Ovary (tissue), 7 donors: ENCODE measurements at regions not wholly inside any gene's neighbourhood (a gene's known extent, or its start where the extent isn't known, plus 50 kb on each side); places are given as distances from the start of the nearest gene placed in this dataset.
"Not testable (repeated sequence)": the region's sequence is repeated elsewhere in the genome, so short reads cannot be mapped to it uniquely, and the experiment has no call there.

Source experiments
- DNase-seq, 5 donors: peaks; one replicate each; pipeline ENCODE4 v3.0.0-alpha.2; 2019 to 2020
- H3K27ac ChIP-seq, 2 donors: fragments of 200-600 bp; one replicate each; pipeline versions ENCODE4 v1.5.1 to v1.8.0; 2019 to 2022
- H3K27me3 ChIP-seq: fragments of 200-600 bp; one replicate; pipeline ENCODE4 v1.8.0; 2022
- H3K36me3 ChIP-seq: fragments of 200-600 bp; sonication (generic); one replicate; pipeline ENCODE4 v1.5.1; 2019
- H3K4me1 ChIP-seq: one replicate; pipeline ENCODE4 v1.8.1; 2013; ENCODE audit warnings: mild to moderate bottlenecking, moderate library complexity; ENCODE audit not compliant: insufficient read depth
- H3K4me3 ChIP-seq: fragments of 200-600 bp; sonication (generic); one replicate; pipeline ENCODE4 v1.5.1; 2017
- H3K9me3 ChIP-seq, 2 donors: fragments of 200-600 bp in 1 of 2; sonication (generic) in 1 of 2; one replicate each; pipeline versions ENCODE4 v1.5.1 to v1.8.1; 2013 to 2019; ENCODE audit warnings: mild to moderate bottlenecking in 1 of 2, moderate library complexity in 1 of 2
- CTCF ChIP-seq, 3 donors: fragments of 450-650 bp in 2 of 3; fragments of 200-600 bp in 1 of 3; IDR thresholded peaks; one replicate each; pipeline versions ENCODE4 v1.5.1 to v1.8.0; 2016 to 2022; ENCODE audit warnings: antibody characterized with exemption in 3 of 3, mild to moderate bottlenecking in 1 of 3
- EP300 ChIP-seq: sonication (generic); formaldehyde crosslinking; IDR thresholded peaks from one replicate; pipeline ENCODE4 v1.6.1; 2017; ENCODE audit warnings: antibody characterized with exemption
- POLR2A ChIP-seq: fragments of 450-650 bp; IDR thresholded peaks from one replicate; pipeline ENCODE4 v1.6.1; 2017; ENCODE audit warnings: antibody characterized with exemption, mild to moderate bottlenecking, moderate library complexity
- WGBS, 3 donors: extraction: QIAGEN DNeasy Blood & Tissue Kit in 1 of 3; methylation state at CpG; one replicate each; pipeline versions ENCODE4 v1.1.5 to v1.1.7; 2013 to 2017; 5-methylcytosine and 5-hydroxymethylcytosine counted together
- intact Hi-C, 4 donors: fragments of 100-400 bp; cut with DNase I; formaldehyde crosslinking; loops; one replicate each; pipeline versions ENCODE4 v1.11.0 to v1.15.1; 2022 to 2023
- donor health status: DM: no; HTN: no; CAD: no; lungs with moderate emphysema.
- donor health status: DM: no; HTN: no; CAD: no.
- donor health status: Bipolar disorder and iron deficiency.
- donor health status: DM: no; HTN: no; CAD: no.
- donor health status: DM: yes; HTN: yes; CAD: no.

- intact Hi-C loops: no loop called here
- TF ChIP-seq EP300 (no peak), CTCF (IDR thresholded peaks at IDR 0.05) (no peak), POLR2A (no peak)
- whole genome bisulfite sequencing, 3 donors: 49 to 66% (median 60%) methylated on average over 3 of the region's 3 CpGs
These were observed 543.6 kb downstream of the TMEM121 start for GRCh38 chr14:106069804-106070625.

GRCh38 chr14:106080922-106081321, 554.5 kb downstream of the TMEM121 start:
- WGBS, 3 donors: 50% methylated on average over 4 of the region's 4 CpGs; no CpG with 5 or more reads in 2 of the 3 donors
- no peaks in the 10 kb centered on the region for H3K4me1 ChIP-seq
- H3K9me3 ChIP-seq: no peaks in the 10 kb centered on the region
- no peak for TF ChIP-seq CTCF (IDR thresholded peaks at IDR 0.05)
- H3K36me3 ChIP-seq: no peaks in the 10 kb centered on the region
- H3K27ac ChIP-seq: no peak overlapping the region
- intact Hi-C loops: no loop called here
- DNase-seq: no peak
- H3K27me3 ChIP-seq: no peaks in the 10 kb centered on the region
- no peak overlapping the region for H3K4me3 ChIP-seq

More at GRCh38 chr14:106069804-106070625, 543.6 kb downstream of the TMEM121 start:
- H3K27me3 ChIP-seq: no peaks in the 10 kb centered on the region
- H3K36me3 ChIP-seq: no peaks in the 10 kb centered on the region
- H3K4me3 ChIP-seq: no peak overlapping the region
- no peaks in the 10 kb centered on the region for H3K4me1 ChIP-seq
- DNase-seq: no peak
- no peaks in the 10 kb centered on the region for H3K9me3 ChIP-seq
- no peak overlapping the region for H3K27ac ChIP-seq

GRCh38 chr14:106081721-106082120, 555.3 kb downstream of the TMEM121 start:
- DNase-seq, H3K9me3 ChIP-seq, H3K4me3 ChIP-seq, H3K36me3 ChIP-seq, H3K27me3 ChIP-seq, intact Hi-C loops, H3K4me1 ChIP-seq, H3K27ac ChIP-seq: not testable (repeated sequence)
- 47 to 63% (median 53%) methylated on average over 3 to 4 of the region's 6 CpGs for WGBS, 3 donors

- Histone ChIP-seq H3K36me3 (no peaks in the 10 kb centered on the region), H3K27ac (no peak overlapping the region), H3K9me3 (no peaks in the 10 kb centered on the region), H3K4me3 (no peak overlapping the region), H3K4me1 (no peaks in the 10 kb centered on the region), H3K27me3 (no peaks in the 10 kb centered on the region)
- no peak for DNase-seq
- WGBS, 3 donors: 74% methylated on average over 2 of the region's 2 CpGs; no CpG with 5 or more reads in 2 of the 3 donors
- no peak for TF ChIP-seq POLR2A
- intact Hi-C loops: no loop called here
These were observed 556.7 kb downstream of the TMEM121 start for GRCh38 chr14:106083082-106083481.

- TF ChIP-seq POLR2A: no peak
- no peak for TF ChIP-seq EP300
- TF ChIP-seq CTCF (IDR thresholded peaks at IDR 0.05): no peak
- no peak overlapping the region for H3K4me3 ChIP-seq
- H3K27me3 ChIP-seq: no peaks in the 10 kb centered on the region
- intact Hi-C loops: no loop called here
- DNase-seq: no peak
- no peak overlapping the region for H3K27ac ChIP-seq
- no peaks in the 10 kb centered on the region for H3K4me1 ChIP-seq
- H3K36me3 ChIP-seq: no peaks in the 10 kb centered on the region
- whole genome bisulfite sequencing, 3 donors: 79% methylated on average over 7 of the region's 8 CpGs; no CpG with 5 or more reads in 2 of the 3 donors
- no peaks in the 10 kb centered on the region for H3K9me3 ChIP-seq
These were observed 561.5 kb downstream of the TMEM121 start for GRCh38 chr14:106087837-106088236.

- 67% methylated on average over 3 of the region's 3 CpGs; no CpG with 5 or more reads in 2 of the 3 donors for WGBS, 3 donors
- DNase-seq, H3K4me1 ChIP-seq, intact Hi-C loops, H3K36me3 ChIP-seq, H3K27ac ChIP-seq, H3K4me3 ChIP-seq, H3K9me3 ChIP-seq, H3K27me3 ChIP-seq: not testable (repeated sequence)
These were observed 562.5 kb downstream of the TMEM121 start for GRCh38 chr14:106088860-106089259.
